G401.6 (cell line): ENCODE measurements at regions not wholly inside any gene's neighbourhood (a gene's known extent, or its start where the extent isn't known, plus 50 kb on each side); places are given as distances from the start of the nearest gene placed in this dataset.
"Not testable (repeated sequence)": the region's sequence is repeated elsewhere in the genome, so short reads cannot be mapped to it uniquely, and the experiment has no call there.

Source experiments
- FAIRE-seq: peaks from 2 replicates; lab custom pipeline; 2012; peaks lifted over from hg19 to GRCh38; lab: Jason Lieb, UNC

DNA sequence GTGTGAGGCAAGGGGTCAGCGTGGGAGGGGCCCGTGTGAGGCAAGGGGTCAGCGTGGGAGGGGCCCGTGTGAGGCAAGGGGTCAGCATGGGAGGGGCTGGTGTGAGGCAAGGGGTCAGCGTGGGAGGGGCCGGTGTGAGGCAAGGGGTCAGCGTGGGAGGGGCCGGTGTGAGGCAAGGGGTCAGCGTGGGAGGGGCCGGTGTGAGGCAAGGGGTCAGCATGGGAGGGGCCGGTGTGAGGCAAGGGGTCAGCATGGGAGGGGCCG, 119.2 kb downstream of the SEPTIN14 start:
- not testable (repeated sequence) for FAIRE-seq

DNA sequence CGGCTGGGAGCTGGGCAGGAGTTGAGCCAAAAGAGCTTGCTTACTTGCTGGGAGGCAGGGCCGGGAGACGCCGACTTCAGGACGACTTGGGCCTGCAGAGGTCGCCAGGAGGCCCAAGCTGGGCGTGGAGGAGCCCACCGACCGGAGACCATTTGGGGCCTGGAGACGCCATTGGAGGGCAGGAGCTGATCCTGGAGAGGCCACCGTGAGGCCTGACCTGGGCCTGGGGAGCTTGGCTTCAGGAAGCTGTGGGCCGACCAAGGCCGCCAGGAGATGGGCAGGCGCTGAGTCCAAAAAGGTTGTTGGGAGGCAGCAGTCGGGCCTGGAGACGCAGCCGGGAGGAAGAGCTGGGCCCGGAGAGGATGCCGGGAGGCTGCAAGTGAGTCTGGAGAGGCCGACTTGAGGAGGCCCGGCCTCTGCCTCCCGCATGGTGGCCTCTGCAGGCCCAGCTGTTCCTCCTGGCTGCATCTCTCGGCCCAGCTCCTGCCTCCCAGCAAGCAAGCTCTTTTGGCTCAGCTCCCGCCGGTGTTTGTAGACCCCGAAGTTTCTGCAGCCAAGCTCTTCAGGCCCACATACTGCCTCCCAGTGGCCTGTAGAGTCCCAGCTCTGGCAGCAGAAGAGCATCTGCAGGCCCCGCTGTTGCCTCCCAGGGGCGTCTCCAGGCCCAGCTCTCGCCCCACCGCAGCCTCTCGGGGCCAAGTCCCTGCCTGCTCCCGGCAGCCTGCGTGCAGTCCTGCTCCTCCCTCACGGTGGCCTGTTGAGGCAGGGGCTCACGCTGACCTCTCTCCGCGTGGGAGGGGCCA, 119.7 kb downstream of the SEPTIN14 start:
- not testable (repeated sequence) for FAIRE-seq

DNA sequence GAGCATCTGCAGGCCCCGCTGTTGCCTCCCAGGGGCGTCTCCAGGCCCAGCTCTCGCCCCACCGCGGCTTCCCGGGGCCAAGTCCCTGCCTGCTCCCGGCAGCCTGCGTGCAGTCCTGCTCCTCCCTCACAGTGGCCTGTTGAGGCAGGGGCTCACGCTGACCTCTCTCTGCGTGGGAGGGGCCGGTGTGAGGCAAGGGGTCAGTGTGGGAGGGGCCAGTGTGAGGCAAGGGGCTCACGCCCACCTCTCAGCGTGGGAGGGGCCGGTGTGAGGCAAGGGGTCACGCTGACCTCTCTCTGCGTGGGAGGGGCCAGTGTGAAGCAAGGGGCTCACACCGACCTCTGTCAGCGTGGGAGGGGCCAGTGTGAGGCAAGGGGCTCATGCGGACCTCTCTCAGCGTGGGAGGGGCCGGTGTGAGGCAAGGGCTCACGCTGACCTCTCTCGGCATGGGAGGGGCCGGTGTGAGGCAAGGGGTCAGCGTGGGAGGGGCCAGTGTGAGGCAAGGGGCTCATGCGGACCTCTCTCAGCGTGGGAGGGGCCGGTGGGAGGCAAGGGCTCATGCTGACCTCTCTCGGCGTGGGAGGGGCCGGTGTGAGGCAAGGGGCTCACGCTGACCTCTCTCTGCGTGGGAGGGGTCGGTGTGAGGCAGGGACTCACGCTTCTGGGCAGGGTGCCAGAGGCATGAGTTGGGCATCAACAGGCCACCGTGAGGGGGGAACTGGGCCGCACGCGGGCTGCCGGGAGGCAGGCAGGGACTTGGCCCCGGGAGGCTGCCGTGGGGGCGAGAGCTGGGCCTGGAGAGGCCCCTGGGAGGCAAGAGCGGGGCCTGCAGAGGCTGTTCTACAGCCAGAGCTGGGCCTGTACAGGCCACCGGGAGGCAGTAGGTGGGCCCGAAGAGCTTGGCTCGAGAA, 120.6 kb downstream of the SEPTIN14 start:
- not testable (repeated sequence) for FAIRE-seq

DNA sequence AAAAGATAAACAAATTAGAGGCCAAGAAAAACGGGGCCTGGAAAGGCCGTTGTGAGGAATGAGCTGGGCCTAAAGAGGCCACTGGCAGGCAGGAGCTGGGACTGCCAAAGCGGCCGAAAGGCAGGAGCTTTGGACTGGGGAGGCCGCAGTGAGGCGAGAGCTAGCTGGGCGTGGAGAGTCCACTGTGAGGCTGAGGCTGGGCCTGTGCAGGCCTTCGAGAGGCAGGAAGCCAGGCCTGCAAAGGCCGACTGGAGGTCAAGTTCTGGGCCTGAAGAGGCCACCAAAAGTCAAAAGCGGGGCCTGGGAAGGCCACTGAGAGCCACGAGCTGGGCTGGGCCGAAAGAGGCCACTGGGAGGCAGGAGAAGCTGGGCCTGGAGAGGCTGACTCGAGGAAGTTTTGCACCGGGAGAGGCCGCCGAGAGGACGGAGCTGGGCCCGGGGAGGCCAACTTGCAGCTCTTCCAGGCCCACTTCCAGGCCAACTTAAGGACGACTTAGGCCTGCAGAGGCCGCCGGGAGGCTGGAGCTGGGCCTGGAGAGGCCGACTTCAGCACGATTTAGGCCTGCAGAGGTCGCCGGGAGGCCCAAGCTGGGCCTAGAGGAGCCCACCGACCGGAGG, 121.8 kb downstream of the SEPTIN14 start:
- FAIRE-seq, result not testable (repeated sequence)

DNA sequence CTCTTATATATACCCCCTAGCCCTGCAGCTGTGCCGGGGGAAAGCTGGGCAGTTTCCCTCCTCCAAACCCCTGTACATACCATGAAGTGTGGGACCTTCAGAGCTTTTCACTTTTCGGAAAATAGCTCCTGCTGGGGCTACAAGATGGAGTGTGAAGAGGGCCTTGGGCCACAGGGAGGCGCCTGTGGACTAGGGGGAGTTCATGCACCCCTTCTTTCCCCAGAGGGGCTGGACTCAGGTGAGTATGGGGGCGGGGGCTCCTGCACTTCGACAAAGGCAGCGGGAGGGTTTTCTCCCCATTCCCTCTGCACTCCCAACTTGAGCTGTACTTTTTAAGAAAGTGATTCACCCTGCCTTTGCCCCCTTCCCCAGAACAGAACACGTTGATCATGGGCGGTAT, 122.5 kb downstream of the SEPTIN14 start:
- not testable (repeated sequence) for FAIRE-seq

DNA sequence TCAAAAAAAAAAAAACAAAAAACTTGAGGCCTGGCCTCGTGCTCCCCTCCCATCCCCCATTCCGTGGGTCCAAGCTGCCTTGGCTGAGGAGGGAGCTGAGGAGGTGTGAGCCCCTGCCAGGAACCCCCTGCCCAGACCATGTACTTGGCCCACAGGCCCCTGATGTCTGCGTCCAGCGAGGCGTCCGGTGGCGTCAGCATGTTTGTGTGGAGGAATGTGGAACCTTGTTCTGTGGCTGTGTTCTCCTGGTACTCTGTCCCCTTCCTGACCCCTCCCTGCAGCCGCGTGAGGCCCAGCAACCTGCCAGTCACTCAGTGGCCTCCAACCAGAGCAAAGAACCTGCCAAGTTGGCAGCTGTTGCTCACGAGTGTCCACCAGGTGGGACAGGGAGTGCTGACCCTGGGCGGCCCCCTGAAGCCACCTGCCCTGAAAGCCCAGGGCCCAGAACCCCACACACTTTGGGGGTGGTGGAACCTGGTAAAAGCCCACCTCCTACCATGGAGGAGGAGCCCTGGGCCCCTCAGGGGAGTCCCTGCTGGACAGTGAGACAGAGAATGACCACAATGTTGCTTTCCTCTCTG, 125.8 kb downstream of the SEPTIN14 start:
- not testable (repeated sequence) for FAIRE-seq

DNA sequence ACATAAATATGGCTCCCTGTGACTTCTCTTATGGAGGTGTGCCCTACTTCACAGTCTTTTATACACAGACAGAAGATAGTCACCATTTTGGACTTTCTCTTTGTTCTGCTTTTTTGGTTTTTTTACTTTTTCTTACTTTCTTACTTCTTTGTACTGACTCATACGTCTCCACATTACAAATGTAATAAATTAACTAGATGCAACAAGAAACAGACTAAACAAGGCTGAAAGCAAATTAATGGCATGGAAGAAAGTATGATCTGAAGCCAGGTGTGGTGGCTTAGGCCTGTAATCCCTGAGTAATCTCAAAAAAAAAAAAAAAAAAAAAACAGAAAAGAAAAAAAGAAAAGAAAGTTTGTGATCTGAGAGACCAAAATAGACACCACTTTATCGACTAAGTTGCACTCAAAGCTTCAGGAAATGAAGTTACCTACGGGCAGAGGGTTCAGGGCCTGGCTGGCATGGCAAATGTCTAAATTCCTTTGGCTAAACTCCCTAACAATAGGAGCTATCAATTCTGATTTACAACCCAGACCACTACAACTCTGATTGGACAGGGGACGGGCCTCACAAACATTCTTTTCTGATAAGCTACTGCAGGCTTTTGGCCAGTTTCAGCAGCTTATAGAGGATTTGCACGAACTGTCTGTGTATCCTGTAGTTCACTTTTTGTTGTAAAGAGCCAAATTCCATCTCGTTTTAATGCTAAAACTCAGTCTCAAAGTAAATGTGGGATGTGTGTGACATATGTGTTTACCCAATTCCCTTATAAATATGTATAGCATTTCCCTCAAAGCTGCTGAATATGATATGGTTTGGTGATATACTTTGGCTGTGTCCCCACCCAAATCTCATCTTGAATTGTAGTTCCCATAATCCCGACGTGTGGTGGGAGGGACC, 129.1 kb downstream of the SEPTIN14 start:
- no peak for FAIRE-seq

DNA sequence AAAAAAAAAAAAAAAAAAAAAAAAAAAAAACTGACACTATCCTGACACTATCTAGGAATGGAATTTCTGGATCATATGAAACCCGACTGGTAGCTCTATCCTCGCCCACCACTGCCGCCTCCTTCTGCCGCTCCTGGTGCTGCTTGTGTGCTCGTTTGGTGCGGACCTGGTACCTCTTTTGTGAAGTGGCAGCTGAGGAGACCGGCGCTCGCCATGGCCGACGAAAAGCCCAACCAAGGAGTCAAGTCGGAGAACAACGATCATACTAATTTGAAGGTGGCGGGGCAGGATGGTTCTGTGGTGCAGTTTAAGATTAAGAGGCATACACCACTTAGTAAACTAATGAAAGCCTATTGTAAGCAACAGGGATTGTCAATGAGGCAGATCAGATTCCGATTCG, 130.6 kb downstream of the SEPTIN14 start:
- FAIRE-seq, result no peak

DNA sequence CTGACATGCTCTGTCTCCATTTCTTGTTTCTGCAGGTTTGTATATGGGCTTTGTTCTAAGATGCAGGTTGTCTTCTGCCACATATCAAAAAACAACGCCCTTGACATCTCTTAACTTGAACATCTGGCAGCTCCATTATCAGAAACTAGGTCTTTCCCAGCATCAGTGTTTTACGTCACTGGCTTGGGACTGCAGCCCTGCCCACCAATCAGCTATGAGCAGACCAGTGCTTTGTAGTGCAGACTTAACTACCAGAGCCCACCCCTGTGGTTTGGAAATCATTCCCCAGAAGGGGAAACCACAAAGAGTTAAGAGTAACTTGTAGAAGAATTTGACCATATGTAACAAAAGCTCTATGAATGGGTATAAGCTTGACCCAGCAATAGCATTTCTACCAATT, 132.4 kb downstream of the SEPTIN14 start:
- no peak for FAIRE-seq

DNA sequence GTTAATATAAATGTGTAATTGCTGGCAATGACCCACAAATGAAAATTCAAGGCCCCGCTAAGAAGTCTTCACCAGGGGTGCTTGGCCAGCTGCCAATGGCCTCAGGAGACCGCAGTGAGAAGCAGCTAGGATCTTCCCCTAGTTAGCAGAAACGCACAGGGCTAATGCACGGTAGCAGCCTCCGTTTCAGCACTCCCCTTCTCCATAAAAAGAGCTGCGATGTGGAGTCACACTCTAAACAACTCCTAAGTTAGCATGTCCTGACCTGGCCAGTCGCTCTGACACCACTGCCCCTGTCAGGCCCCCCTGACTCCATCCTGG, 139.0 kb downstream of the SEPTIN14 start:
- FAIRE-seq, result no peak

DNA sequence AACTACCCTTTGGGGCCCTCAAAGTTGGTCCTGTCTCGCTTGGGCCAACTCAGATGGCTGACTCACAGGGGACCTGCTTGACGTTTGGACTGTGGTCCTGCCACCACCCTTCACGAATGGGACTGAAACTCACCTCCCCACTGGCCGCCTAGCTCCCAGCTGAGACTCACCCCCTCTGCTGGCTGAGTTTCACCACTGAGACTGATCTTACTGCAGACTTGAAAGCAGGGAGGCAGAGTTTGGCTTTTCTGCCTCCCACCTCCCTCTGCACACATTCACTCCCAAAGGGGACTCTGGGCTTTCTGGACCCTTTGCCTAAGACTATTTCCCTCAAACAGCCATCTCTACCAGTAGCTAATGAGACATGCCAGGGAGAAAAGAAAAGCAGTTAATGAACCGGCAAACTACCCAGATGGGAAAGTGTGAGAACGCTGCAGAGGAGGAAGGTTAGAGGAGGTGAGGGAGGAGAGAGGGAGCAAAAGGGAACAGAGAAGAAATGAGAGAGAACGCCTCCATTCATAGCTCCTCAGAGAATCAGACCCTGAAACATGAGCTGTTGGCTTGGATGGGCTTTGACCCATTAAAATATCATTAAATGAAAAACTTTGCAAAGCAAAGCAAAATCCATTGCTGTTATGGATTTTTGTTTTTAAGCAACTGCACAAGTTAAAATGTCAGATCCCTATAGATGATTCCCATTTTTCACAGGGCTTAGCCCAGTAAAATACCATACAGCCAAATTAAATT, 139.5 kb downstream of the SEPTIN14 start:
- FAIRE-seq, result not testable (repeated sequence)

DNA sequence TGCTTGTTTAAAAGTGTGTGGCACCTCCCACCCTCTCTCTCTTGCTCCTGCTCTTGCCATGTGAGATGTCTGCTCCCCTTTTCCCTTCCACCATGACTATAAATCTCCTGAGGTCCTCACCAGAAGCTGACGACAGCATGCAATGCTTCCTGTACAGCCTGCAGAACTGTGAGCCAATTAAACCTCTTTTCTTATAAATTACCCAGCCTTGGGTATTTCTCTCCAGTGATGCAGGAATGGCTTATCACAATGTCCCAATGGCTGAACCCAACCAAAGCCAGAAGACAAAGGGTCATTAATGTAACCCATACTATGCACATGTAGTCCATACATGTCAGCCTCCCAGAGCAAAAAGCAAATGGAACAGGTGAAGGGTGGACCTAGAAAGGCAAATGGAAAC, 141.5 kb downstream of the SEPTIN14 start:
- not testable (repeated sequence) for FAIRE-seq

DNA sequence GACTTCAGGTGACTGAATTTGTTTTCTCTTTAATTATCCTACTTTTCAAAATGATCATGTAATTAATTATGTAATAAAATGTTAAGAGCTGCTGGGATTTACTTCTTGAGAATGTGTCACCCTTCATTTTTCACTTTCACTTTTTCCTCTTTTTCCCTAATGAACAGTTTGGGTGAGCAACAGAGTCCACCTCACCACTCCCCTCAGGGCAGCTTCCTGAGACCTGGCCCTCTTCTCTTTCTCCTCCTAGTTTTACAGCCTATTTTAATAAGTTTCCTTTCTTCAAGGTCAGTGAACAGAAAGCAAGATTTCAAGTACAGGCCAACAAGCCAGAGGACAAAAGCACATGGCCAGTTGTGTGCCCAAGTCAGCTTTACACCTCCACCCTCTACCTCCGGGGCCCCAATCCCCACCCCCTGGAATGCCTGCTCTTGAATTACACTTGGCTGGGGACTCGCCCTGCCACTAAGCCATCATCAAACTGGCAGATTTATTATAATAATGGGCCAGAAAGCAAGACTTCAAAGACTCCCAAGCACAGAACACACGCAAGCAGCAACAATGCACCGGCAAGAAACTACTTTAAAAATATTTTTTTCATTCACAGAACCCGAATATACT, 143.1 kb upstream of the VOPP1 start:
- FAIRE-seq, result not testable (repeated sequence)

DNA sequence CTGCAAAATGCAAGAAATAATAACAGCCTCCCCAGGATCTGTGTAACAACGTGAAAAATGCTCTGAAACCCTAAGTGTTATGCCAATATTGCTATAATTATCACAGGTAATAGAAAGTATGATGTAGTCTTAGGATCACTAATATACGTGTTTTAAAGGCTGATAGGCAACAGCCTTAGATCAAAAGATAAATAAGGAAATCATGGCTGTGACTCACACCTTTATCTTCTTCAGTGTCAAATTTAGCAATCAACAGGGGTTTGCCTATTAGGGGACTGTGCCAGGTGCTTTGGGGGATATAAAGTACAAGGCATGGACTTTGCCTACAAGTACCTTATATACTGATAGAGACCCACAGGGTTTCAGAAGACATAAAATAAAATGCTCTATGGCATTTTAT, 142.1 kb upstream of the VOPP1 start:
- FAIRE-seq, result not testable (repeated sequence)

DNA sequence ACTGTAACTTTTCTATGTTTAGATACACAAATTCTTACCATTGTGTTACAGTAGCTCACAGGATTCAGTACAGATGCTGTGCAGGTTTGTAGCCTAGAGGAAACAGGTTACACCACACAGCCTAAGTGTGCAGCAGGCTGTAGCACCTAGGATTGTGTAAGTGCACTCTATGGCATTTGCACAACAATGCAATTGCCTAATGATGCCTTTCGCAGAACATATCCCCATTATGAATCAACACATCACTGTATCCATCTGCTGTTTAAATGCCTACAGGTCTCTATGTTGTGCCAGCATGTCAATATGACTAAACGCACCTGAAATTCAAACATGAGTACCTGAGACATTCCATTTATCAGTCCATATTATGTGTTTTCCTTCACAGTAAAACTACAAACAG, 138.0 kb upstream of the VOPP1 start:
- not testable (repeated sequence) for FAIRE-seq

DNA sequence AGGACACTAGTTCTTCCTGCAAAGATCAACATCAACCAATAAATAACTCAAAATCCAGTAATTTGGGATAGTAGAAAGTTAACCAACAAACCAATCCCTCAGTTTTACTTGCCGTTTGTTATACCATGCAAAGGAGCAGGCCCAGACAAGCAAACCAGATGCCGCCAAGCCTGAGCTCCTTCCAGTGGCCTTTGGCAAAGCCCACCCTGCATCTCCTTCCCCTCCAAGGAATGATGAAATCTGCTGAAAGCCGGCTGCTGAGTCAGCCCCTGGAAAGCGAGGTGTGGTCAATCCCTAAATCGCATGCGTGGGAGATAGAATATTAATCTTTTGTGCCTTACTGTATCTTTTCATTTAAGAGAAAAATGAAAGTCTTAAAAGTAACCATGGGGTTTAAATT, 135.7 kb upstream of the VOPP1 start:
- FAIRE-seq, result not testable (repeated sequence)

DNA sequence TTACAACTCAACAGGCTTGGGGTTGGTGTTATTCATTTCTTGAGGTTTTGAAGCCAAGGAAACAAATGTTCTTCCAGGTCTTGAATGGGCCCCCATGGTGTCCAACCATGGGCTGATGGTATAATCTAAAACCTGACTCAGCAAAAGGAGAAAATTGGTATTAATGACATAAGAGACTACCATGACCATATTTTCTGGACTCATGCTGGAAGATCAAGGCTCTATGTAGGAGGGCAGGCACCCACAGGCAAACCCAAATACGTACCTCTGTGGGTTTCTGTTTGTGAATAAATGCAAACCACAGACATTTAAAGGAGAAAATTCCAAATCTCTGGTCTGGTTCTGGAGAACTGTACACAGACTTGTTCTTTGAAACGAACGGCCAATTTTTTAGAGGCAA, 135.1 kb upstream of the VOPP1 start:
- not testable (repeated sequence) for FAIRE-seq

DNA sequence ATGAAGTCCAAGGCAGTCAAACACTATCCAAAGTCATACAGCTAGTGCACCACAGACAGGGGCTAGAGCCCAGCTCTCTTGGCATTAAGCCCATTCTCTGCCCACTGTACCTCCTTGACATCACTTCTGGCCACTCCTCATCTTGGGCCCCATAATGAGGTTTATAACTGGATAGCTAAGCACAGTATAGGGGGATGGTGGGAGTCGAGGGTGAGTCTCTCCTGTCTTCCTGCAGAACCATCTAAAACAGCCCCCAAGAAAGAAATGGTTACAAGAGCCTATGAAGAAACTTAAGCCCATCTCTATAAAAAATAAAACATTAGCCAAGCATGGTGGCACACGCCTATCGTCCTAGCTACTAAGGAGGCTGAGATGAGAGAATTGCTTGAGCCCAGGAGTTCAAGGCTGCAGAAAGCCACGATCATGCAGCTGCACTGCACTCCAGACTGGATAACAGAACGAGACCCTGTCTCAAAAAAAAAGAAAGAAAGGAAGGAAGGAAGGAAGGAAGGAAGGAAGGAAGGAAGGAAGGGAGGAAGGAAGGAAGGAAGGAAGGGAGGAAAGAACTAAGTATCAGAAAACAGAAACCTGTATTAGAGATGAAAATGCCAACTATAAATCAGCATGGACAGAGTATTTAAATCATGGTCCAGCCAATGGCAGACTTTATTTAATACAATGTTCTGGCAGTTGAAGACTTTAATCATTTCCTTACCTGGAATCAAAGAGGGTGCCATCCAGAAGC, 134.3 kb upstream of the VOPP1 start:
- not testable (repeated sequence) for FAIRE-seq

DNA sequence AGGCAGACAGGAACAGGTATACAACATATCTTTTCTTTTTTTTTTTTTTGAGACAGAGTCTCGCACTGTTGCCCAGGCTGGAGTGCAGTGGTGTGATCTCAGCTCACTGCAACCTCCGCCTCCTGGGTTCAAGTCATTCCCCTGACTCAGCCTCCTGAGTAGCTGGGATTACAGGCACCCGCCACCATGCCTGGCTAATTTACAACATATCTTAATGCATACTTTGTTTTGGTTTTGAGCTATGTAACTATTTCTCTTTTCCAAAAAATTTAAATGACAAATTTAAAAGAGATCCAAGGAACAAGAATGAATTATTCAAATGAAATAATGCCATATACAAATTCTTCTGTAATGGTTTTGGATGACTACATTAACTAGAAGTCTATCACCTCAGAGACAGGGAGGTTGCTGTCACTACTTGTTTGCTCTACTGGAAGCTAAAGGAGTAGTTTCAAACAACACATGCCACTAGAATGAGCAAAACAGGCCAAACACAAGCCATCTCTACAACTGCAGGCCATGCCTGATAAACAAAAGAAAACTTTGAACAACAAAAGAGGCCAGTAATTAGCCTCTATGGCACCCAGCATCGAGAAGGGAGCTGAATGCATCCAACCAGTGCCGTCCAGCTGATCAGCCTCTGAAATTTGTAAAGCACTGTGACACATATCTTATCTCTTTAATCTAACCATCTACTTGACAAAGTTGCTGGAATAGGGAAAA, 133.6 kb upstream of the VOPP1 start:
- not testable (repeated sequence) for FAIRE-seq
